Neural progenitor cell (in vitro differentiated cells): ENCODE measurements at regions not wholly inside any gene's neighbourhood (a gene's known extent, or its start where the extent isn't known, plus 50 kb on each side); places are given as distances from the start of the nearest gene placed in this dataset.

ENCODE experiments used
- DNase-seq: peaks from one replicate; pipeline ENCODE4 v3.0.0-alpha.2; 2016; ENCODE audit warnings: low spot score
- H2AFZ ChIP-seq: fragments of 200-600 bp; sonication (generic); replicated peaks from 2 replicates; pipeline ENCODE4 v1.6.1; 2016; ENCODE audit warnings: antibody characterized with exemption
- H3F3A ChIP-seq: fragments of 200-600 bp; sonication (generic); 2 replicates; pipeline ENCODE4 v1.6.1; 2016; ENCODE audit warnings: antibody characterized with exemption, low read depth
- H3K27ac ChIP-seq: fragments of 200-600 bp; sonication (generic); 2 replicates; pipeline ENCODE4 v1.5.1; 2016; ENCODE audit warnings: mild to moderate bottlenecking
- H3K27me3 ChIP-seq: fragments of 200-600 bp; sonication (generic); 2 replicates; pipeline ENCODE4 v1.6.1; 2016; ENCODE audit warnings: mild to moderate bottlenecking, moderate library complexity
- H3K36me3 ChIP-seq: fragments of 200-600 bp; sonication (generic); 2 replicates; pipeline ENCODE4 v1.5.1; 2016
- H3K4me1 ChIP-seq: fragments of 200-600 bp; sonication (generic); 2 replicates; pipeline ENCODE4 v1.6.1; 2016; ENCODE audit warnings: mixed run types
- H3K4me2 ChIP-seq: fragments of 200-600 bp; sonication (generic); 2 replicates; pipeline ENCODE4 v1.6.1; 2016
- H3K4me3 ChIP-seq: fragments of 200-600 bp; sonication (generic); 2 replicates; pipeline ENCODE4 v1.5.1; 2016
- H3K79me2 ChIP-seq: fragments of 200-600 bp; sonication (generic); 2 replicates; pipeline ENCODE4 v1.6.1; 2016; ENCODE audit warnings: low read depth
- H3K9ac ChIP-seq: fragments of 200-600 bp; sonication (generic); 2 replicates; pipeline ENCODE4 v1.6.1; 2016
- H3K9me3 ChIP-seq: fragments of 200-600 bp; sonication (generic); 2 replicates; pipeline ENCODE4 v1.5.1; 2016; ENCODE audit warnings: low read depth
- H4K20me1 ChIP-seq: fragments of 200-600 bp; sonication (generic); 2 replicates; pipeline ENCODE4 v1.6.1; 2016; ENCODE audit warnings: low read depth
- H3K27ac Mint-ChIP-seq: 3 replicates; pipeline ENCODE4 v1.8.0; 2021; ENCODE audit warnings: mixed read lengths
- H3K27me3 Mint-ChIP-seq: 2 replicates; pipeline ENCODE4 v1.8.0; 2022; ENCODE audit warnings: low read depth, mild to moderate bottlenecking, inconsistent platforms, moderate library complexity, mixed read lengths; ENCODE audit not compliant: insufficient read depth
- H3K36me3 Mint-ChIP-seq: 3 replicates; pipeline ENCODE4 v1.8.0; 2021; ENCODE audit warnings: mixed read lengths
- H3K4me1 Mint-ChIP-seq: 3 replicates; pipeline ENCODE4 v1.8.0; 2021; ENCODE audit warnings: mixed read lengths
- H3K4me3 Mint-ChIP-seq: 3 replicates; pipeline ENCODE4 v1.8.0; 2021; ENCODE audit warnings: mild to moderate bottlenecking, moderate library complexity, mixed read lengths
- H3K9me3 Mint-ChIP-seq: 3 replicates; pipeline ENCODE4 v1.8.0; 2020; ENCODE audit warnings: mixed read lengths
- CTCF ChIP-seq: fragments of 200-600 bp; sonication (generic); IDR thresholded peaks from 2 replicates; pipeline ENCODE4 v1.5.1; 2017; ENCODE audit warnings: antibody characterized with exemption, mild to moderate bottlenecking
- EZH2 ChIP-seq: fragments of 200-600 bp; sonication (generic); IDR thresholded peaks from 2 replicates; pipeline ENCODE4 v1.6.1; 2017; ENCODE audit warnings: antibody characterized with exemption, mild to moderate bottlenecking, moderate library complexity
- EZH2phosphoT487 ChIP-seq: fragments of 200-600 bp; sonication (generic); IDR thresholded peaks from 2 replicates; pipeline ENCODE4 v1.6.1; 2017; ENCODE audit warnings: antibody characterized with exemption

- no peaks in the 10 kb centered on the region for H3K79me2 ChIP-seq
- no peaks in the 10 kb centered on the region for H4K20me1 ChIP-seq
- H3K9me3 ChIP-seq = no peaks in the 10 kb centered on the region
- H3K27ac Mint-ChIP-seq = peak overlapping the region; percentile 99
- peak overlapping the region; percentile 98 for H3K27ac ChIP-seq
- H3K4me3 ChIP-seq = peak overlapping the region; percentile 31
- H3K27me3 ChIP-seq = no peaks in the 10 kb centered on the region
- H3K36me3 ChIP-seq = no peaks in the 10 kb centered on the region
- no peak overlapping the region for H2AFZ ChIP-seq
- TF ChIP-seq EZH2phosphoT487 (peak; percentile 14), CTCF (no peak), EZH2 (no peak)
- peak; percentile 89 for DNase-seq
- H3F3A ChIP-seq = peaks cover 44% of the 10 kb centered on the region
- no peak overlapping the region for H3K9ac ChIP-seq
- H3K9me3 Mint-ChIP-seq = peaks cover 10% of the 10 kb centered on the region
- no peaks in the 10 kb centered on the region for H3K36me3 Mint-ChIP-seq
- peaks cover 38% of the 10 kb centered on the region for H3K4me1 Mint-ChIP-seq
- peak overlapping the region; percentile 70 for H3K4me2 ChIP-seq
- H3K27me3 Mint-ChIP-seq = peaks cover 2% of the 10 kb centered on the region
- H3K4me3 Mint-ChIP-seq = no peak overlapping the region
- H3K4me1 ChIP-seq = peaks cover 52% of the 10 kb centered on the region
Observed at GRCh38 chr16:63981639-63982038, 1140.2 kb downstream of the CDH11 start.

DNA sequence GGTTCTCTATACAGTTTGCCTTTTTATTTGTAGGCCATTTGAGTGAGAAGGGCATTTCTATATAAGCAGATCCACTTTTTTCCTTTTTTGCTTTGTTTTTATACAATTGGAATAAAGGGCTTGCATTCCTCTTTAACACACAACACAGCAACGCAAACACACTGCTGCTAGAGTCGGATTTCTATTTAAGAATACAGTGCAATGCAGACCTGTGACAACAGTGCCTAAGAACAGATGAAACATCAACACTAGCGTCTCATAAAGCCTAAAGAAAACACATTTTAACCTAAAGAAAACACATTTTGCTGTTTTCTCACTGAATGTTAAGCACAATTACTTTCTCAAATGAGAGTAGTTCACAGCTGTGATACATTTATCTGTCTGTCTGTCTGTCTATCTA lies 1141.1 kb downstream of the CDH11 start:
- Mint-ChIP-seq H3K27me3 (peaks cover 4% of the 10 kb centered on the region), H3K4me1 (peaks cover 41% of the 10 kb centered on the region), H3K36me3 (no peaks in the 10 kb centered on the region), H3K27ac (peak overlapping the region; percentile 74), H3K9me3 (peaks cover 6% of the 10 kb centered on the region), H3K4me3 (no peak overlapping the region)
- no peaks in the 10 kb centered on the region for H3K27me3 ChIP-seq
- no peak overlapping the region for H2AFZ ChIP-seq
- no peaks in the 10 kb centered on the region for H3K79me2 ChIP-seq
- H3K4me2 ChIP-seq = peak overlapping the region; percentile 70
- no peaks in the 10 kb centered on the region for H3K36me3 ChIP-seq
- peak; percentile 16 for DNase-seq
- no peaks in the 10 kb centered on the region for H4K20me1 ChIP-seq
- peaks cover 58% of the 10 kb centered on the region for H3K4me1 ChIP-seq
- TF ChIP-seq EZH2phosphoT487 = no peak
- TF ChIP-seq EZH2 = no peak
- no peak for TF ChIP-seq CTCF
- peak overlapping the region; percentile 82 for H3K27ac ChIP-seq
- H3K9me3 ChIP-seq = no peaks in the 10 kb centered on the region
- H3K4me3 ChIP-seq = peak overlapping the region; percentile 31
- H3K9ac ChIP-seq = no peak overlapping the region
- peaks cover 44% of the 10 kb centered on the region for H3F3A ChIP-seq

GRCh38 chr16:63978240-63978639 lies 1143.6 kb downstream of the CDH11 start:
- Histone ChIP-seq H3K4me2 (no peak overlapping the region), H3K79me2 (no peaks in the 10 kb centered on the region), H2AFZ (no peak overlapping the region), H4K20me1 (no peaks in the 10 kb centered on the region), H3K27ac (no peak overlapping the region), H3K27me3 (no peaks in the 10 kb centered on the region), H3K9ac (no peak overlapping the region), H3K4me3 (no peak overlapping the region), H3K36me3 (no peaks in the 10 kb centered on the region), H3F3A (peaks cover 34% of the 10 kb centered on the region), H3K4me1 (peaks cover 48% of the 10 kb centered on the region), H3K9me3 (no peaks in the 10 kb centered on the region)
- Mint-ChIP-seq H3K9me3 (peaks cover 15% of the 10 kb centered on the region), H3K36me3 (no peaks in the 10 kb centered on the region), H3K27me3 (peaks cover 4% of the 10 kb centered on the region), H3K4me1 (peaks cover 37% of the 10 kb centered on the region), H3K4me3 (no peak overlapping the region), H3K27ac (no peak overlapping the region)
- TF ChIP-seq CTCF = no peak
- TF ChIP-seq EZH2 = no peak
- no peak for TF ChIP-seq EZH2phosphoT487
- no peak for DNase-seq
